ENCODE measurements at regions not wholly inside any gene's neighbourhood (a gene's known extent, or its start where the extent isn't known, plus 50 kb on each side); places are given as distances from the start of the nearest gene placed in this dataset.
A peak's percentile ranks its signal among the peaks of the same experiment; 100 is the strongest.

DNA sequence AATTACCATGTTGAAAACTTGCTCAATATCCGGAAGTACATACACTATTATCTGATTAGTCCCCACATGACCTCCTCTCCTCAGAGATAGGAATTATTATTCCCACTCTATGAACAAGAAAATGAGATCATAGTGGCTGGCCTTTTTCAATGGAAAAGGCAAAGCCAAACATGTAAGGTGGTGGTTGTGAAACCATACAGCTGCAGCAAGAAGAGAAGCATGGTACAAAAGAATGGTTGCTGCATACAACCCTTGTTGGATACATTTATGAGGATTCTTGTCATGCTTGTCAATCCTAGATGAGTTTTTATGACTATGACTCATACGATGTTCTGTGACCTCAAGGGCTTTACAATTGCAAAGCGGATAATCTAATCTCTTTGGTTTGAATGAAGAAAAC, 514.7 kb downstream of the PLPP3 start:
- Histone ChIP-seq H3K4me3 (ENCODE audit: low read depth, low read length) (no peak overlapping the region), H3K27ac (ENCODE audit: low read depth, low read length) (no peak overlapping the region), H3K9me3 (ENCODE audit: control insufficient read depth, insufficient read depth, low read length) (no peaks in the 10 kb centered on the region), H3K27me3 (ENCODE audit: control insufficient read depth, insufficient read depth, low read length) (no peaks in the 10 kb centered on the region)
- POLR2A ChIA-PET = no interaction called here
- TF ChIP-seq, protein P1, sequence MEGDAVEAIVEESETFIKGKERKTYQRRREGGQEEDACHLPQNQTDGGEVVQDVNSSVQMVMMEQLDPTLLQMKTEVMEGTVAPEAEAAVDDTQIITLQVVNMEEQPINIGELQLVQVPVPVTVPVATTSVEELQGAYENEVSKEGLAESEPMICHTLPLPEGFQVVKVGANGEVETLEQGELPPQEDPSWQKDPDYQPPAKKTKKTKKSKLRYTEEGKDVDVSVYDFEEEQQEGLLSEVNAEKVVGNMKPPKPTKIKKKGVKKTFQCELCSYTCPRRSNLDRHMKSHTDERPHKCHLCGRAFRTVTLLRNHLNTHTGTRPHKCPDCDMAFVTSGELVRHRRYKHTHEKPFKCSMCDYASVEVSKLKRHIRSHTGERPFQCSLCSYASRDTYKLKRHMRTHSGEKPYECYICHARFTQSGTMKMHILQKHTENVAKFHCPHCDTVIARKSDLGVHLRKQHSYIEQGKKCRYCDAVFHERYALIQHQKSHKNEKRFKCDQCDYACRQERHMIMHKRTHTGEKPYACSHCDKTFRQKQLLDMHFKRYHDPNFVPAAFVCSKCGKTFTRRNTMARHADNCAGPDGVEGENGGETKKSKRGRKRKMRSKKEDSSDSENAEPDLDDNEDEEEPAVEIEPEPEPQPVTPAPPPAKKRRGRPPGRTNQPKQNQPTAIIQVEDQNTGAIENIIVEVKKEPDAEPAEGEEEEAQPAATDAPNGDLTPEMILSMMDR (IDR thresholded peaks at IDR 0.05; ENCODE audit: low read depth, low read length) = no peak
- DNase-seq (ENCODE audit: low read depth, low spot score) = no peak
- CTCF ChIA-PET = no interaction called here

DNA sequence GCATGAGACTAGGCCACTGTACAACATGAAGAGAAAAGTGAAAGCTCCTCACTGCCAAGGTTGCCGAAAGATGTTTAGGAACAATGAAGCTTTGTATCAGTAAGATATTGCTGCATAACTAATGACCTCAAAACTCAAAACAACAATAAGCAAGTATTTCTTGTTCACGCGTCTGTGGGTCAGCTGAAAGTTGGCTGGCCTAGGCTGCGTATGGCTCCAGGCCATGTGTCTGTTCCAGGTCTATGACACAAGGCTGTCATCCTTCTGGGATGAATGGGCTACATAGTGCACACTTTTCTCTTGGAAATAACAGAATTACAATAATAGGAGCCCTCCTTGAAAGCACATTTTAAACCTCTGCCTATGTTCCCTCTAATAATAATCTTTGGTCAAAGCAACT, 515.9 kb downstream of the PLPP3 start:
- ChIA-PET CTCF (no interaction called here), POLR2A (no interaction called here)
- TF ChIP-seq, protein P1 (IDR thresholded peaks at IDR 0.05; ENCODE audit: low read depth, low read length) = no peak
- Histone ChIP-seq H3K9me3 (ENCODE audit: control insufficient read depth, insufficient read depth, low read length) (no peaks in the 10 kb centered on the region), H3K4me3 (ENCODE audit: low read depth, low read length) (no peak overlapping the region), H3K27ac (ENCODE audit: low read depth, low read length) (no peak overlapping the region), H3K27me3 (ENCODE audit: control insufficient read depth, insufficient read depth, low read length) (no peaks in the 10 kb centered on the region)
- DNase-seq (ENCODE audit: low read depth, low spot score) = no peak

DNA sequence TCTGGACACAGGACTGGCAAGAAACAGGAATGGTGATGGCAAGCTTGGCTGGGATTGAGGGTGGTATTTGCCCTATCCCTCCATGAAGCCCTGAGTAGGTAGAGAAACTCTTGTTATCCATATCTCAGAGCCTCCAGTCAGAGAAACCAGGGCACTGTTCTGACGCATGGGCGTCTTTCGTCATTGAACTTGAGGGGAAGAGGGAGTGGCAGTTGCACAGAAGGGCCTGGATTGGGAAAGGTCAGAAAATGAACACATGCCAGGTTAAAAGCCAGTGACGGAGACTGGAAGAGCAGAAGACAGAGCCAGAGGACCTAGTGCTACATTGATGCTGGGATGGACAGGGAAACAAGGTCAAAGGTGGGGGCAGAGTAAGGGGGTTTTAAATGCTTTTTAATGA, 516.7 kb downstream of the PLPP3 start:
- no peaks in the 10 kb centered on the region for H3K27me3 ChIP-seq (ENCODE audit: control insufficient read depth, insufficient read depth, low read length)
- no peaks in the 10 kb centered on the region for H3K9me3 ChIP-seq (ENCODE audit: control insufficient read depth, insufficient read depth, low read length)
- POLR2A ChIA-PET = no interaction called here
- H3K27ac ChIP-seq (ENCODE audit: low read depth, low read length) = no peak overlapping the region
- CTCF ChIA-PET = no interaction called here
- DNase-seq (ENCODE audit: low read depth, low spot score) = no peak
- TF ChIP-seq, protein P1 (IDR thresholded peaks at IDR 0.05; ENCODE audit: low read depth, low read length) = no peak
- H3K4me3 ChIP-seq (ENCODE audit: low read depth, low read length) = no peak overlapping the region

DNA sequence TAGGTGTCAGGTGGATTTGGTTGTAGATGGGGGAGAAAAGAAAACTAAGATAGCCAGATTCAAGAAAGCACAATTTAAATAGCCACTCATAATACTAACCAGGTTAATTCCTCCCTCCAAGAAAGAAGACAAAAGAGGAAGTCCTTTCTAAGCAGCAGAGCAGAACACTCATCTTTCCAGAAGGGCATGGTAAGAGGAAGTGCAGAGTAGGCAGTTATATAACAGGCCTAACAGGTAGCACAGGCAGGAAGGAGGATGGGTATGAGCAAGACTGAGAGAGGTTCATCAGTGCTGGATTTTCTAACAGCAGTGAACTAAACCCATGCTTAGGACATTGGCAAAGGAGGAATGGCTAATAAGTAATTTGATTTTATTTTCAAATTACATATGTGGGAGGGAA, 517.5 kb downstream of the PLPP3 start:
- no peak overlapping the region for H3K4me3 ChIP-seq (ENCODE audit: low read depth, low read length)
- TF ChIP-seq, protein P1 (IDR thresholded peaks at IDR 0.05; ENCODE audit: low read depth, low read length) = no peak
- CTCF ChIA-PET = no interaction called here
- no peak for DNase-seq (ENCODE audit: low read depth, low spot score)
- H3K27ac ChIP-seq (ENCODE audit: low read depth, low read length) = no peak overlapping the region
- no peaks in the 10 kb centered on the region for H3K9me3 ChIP-seq (ENCODE audit: control insufficient read depth, insufficient read depth, low read length)
- H3K27me3 ChIP-seq (ENCODE audit: control insufficient read depth, insufficient read depth, low read length) = no peaks in the 10 kb centered on the region
- POLR2A ChIA-PET = no interaction called here

DNA sequence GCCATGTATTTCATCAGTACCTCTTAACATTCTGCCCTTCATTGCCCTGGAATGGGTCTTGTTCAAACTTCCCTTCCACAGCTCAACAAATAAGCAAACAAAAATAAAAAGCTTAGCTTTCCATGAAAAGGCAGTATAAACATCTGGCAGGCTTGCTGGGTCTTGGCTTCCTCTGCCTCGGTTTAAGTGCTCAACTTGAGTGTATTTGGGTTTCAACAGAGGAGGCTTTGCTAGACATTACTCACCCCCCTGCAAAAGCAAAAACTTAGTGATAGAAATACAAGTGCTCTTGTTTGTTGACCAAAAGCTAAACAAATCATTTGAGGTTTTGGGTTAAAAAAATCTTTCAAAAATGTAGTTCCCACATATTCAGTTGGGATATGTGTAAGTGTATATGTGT, 518.5 kb downstream of the PLPP3 start:
- TF ChIP-seq, protein P1 (IDR thresholded peaks at IDR 0.05; ENCODE audit: low read depth, low read length) = no peak
- H3K4me3 ChIP-seq (ENCODE audit: low read depth, low read length) = no peak overlapping the region
- no peak overlapping the region for H3K27ac ChIP-seq (ENCODE audit: low read depth, low read length)
- CTCF ChIA-PET = no interaction called here
- DNase-seq (ENCODE audit: low read depth, low spot score) = peak; percentile 69
- POLR2A ChIA-PET = no interaction called here
- no peaks in the 10 kb centered on the region for H3K27me3 ChIP-seq (ENCODE audit: control insufficient read depth, insufficient read depth, low read length)
- H3K9me3 ChIP-seq (ENCODE audit: control insufficient read depth, insufficient read depth, low read length) = no peaks in the 10 kb centered on the region
